ENCODE measurements at regions not wholly inside any gene's neighbourhood (a gene's known extent, or its start where the extent isn't known, plus 50 kb on each side); places are given as distances from the start of the nearest gene placed in this dataset.

- TF ChIP-seq ESRRA (IDR thresholded peaks at IDR 0.05; ENCODE audit: borderline replicate concordance, low read depth) (peak; percentile 64), RCOR1 (IDR thresholded peaks at IDR 0.05; ENCODE audit: borderline replicate concordance in 1 of 2, low read depth in 2 of 2, low read length in 2 of 2) (peak in 1 of 2 experiments; percentile 68; a peak in 2 of 4 replicates), PTTG1 (tag; IDR thresholded peaks at IDR 0.05; ENCODE audit: low read depth) (no peak), SMC3 (conservative IDR thresholded peaks at IDR 0.05; ENCODE audit: insufficient read depth, low read depth, low read length) (no peak), ZNF134 (CRISPR knock-in tag; conservative IDR thresholded peaks at IDR 0.05) (no peak), HMGXB4 (CRISPR knock-in tag; IDR thresholded peaks at IDR 0.05) (no peak), SAP30 (IDR thresholded peaks at IDR 0.05; ENCODE audit: borderline replicate concordance, insufficient read depth, low read depth, low read length, poor library complexity, severe bottlenecking) (no peak), COPS2 (conservative IDR thresholded peaks at IDR 0.05) (no peak), SRSF1 (IDR thresholded peaks at IDR 0.05; ENCODE audit: low read depth, low read length) (no peak), HMGN3 (IDR thresholded peaks at IDR 0.05; ENCODE audit: borderline replicate concordance, extremely low read depth, insufficient read length, low read depth, low read length) (no peak), CBX5 (IDR thresholded peaks at IDR 0.05; ENCODE audit: borderline replicate concordance, low read depth) (no peak), ZBTB43 (CRISPR knock-in tag; IDR thresholded peaks at IDR 0.05) (no peak), ZNF143 (CRISPR knock-in tag; IDR thresholded peaks at IDR 0.05) (no peak), RUNX1 (IDR thresholded peaks at IDR 0.05; ENCODE audit: low read depth) (no peak), CCNT2 (IDR thresholded peaks at IDR 0.05; ENCODE audit: borderline replicate concordance, extremely low read depth, insufficient read length, low read depth, low read length) (no peak), TAF7 (tag; IDR thresholded peaks at IDR 0.05) (no peak), AFF4 (CRISPR knock-in tag; IDR thresholded peaks at IDR 0.05) (no peak), POLR2B (IDR thresholded peaks at IDR 0.05; ENCODE audit: low read depth, partially characterized antibody) (no peak)
Measured at GRCh38 chr14:34029921-34030334, 79.1 kb upstream of the EGLN3 start (continued).

All from K562 (cell line).